Heart left ventricle (tissue), 13 donors: ENCODE measurements at regions not wholly inside any gene's neighbourhood (a gene's known extent, or its start where the extent isn't known, plus 50 kb on each side); places are given as distances from the start of the nearest gene placed in this dataset.

ENCODE experiments used
- CTCF ChIP-seq, 12 donors: fragments of 200-600 bp; sonication (generic) in 4 of 12; IDR thresholded peaks; one replicate each; pipeline versions ENCODE4 v1.5.0 to v1.8.0; 2018 to 2022; ENCODE audit warnings: antibody characterized with exemption in 12 of 12, mild to moderate bottlenecking in 5 of 12
- POLR2A ChIP-seq, 2 donors: fragments of 450-650 bp; IDR thresholded peaks; one replicate each; pipeline ENCODE4 v1.6.1; 2017; ENCODE audit warnings: antibody characterized with exemption in 2 of 2, mild to moderate bottlenecking in 2 of 2, moderate library complexity in 2 of 2
- donor health status: ischemic (EF 13 %, LVEDD 7.1; RV severe dilation, severe dysfunction).
- donor health status: DM: no; HTN: yes; CAD: no.
- donor health status: DM: no; HTN: no; CAD: no.
- donor health status: ischemic (EF 25% LVEDD 6.9; RV normal size, moderate dysfunction).
- donor health status: ischemic (EF 25% LVEDD 5.7; RV mildly dilated, moderate dysfunction).
- donor health status: ischemic (EF 35%, LVEDD 5.7; RV mildly dilated, moderate dysfunction).
- donor health status: nonischemic (EF 11% LVEDD 7.7; RV severe dilation, severe dysfunction).
- donor health status: DM: yes; HTN: yes; CAD: no.
- donor health status: PGD.
- donor health status: ischemic (EF 29% LVEDD 5.4; RV normal size, mild dysfunction).
- donor health status: nonischemic (EF 23%, LVEDD 6.1; RV moderate dilation, normal function).

GRCh38 chr12:42695490-42695995, 106.0 kb upstream of the PRICKLE1 start:
- TF ChIP-seq CTCF (IDR thresholded peaks at IDR 0.05) = no peak
- no peak for TF ChIP-seq POLR2A (IDR thresholded peaks at IDR 0.05)
